ENCODE measurements at regions not wholly inside any gene's neighbourhood (a gene's known extent, or its start where the extent isn't known, plus 50 kb on each side); places are given as distances from the start of the nearest gene placed in this dataset.

GRCh38 chr20:62584671-62585460 lies 57.4 kb upstream of the SLCO4A1 start (continued):
- TF ChIP-seq ZBTB26 (tag by site-specific recombination; optimal IDR thresholded peaks at IDR 0.05) (peak; percentile 19), ZSCAN30 (tag by site-specific recombination; IDR thresholded peaks at IDR 0.05) (no peak), ZBTB6 (tag by site-specific recombination; IDR thresholded peaks at IDR 0.05) (no peak), EGR2 (tag by site-specific recombination; IDR thresholded peaks at IDR 0.05; ENCODE audit: low read depth) (peak; percentile 99), ZNF645 (tag by site-specific recombination; IDR thresholded peaks at IDR 0.05) (no peak), ZFHX2 (tag by site-specific recombination; conservative IDR thresholded peaks at IDR 0.05) (peak; percentile 100), ZFP41 (tag by site-specific recombination; IDR thresholded peaks at IDR 0.05; ENCODE audit: borderline replicate concordance) (no peak), ZBTB44 (tag by site-specific recombination; IDR thresholded peaks at IDR 0.05) (no peak), FEZF1 (tag by site-specific recombination; IDR thresholded peaks at IDR 0.05) (no peak), ZSCAN18 (tag by site-specific recombination; IDR thresholded peaks at IDR 0.05) (no peak), ZNF473 (tag by site-specific recombination; IDR thresholded peaks at IDR 0.05) (0 out of 2 replicates have a peak, but pooled peaks have one; percentile 64)

GRCh38 chr20:62585461-62585970 lies 56.8 kb upstream of the SLCO4A1 start:
- no peaks in the 10 kb centered on the region for H3K36me3 ChIP-seq (ENCODE audit: control insufficient read depth in 2 of 2, insufficient read depth in 1 of 2, low read length in 2 of 2)
- no peaks in the 10 kb centered on the region for H3K9me3 ChIP-seq (ENCODE audit: control insufficient read depth, insufficient read depth, low read depth, low read length)
- no peak overlapping the region for H3K27ac ChIP-seq (ENCODE audit: extremely low read depth, low read depth, low read length)
- no peak overlapping the region for H3K4me3 ChIP-seq (ENCODE audit: low read depth, low read length)
- CTCF ChIA-PET: interaction anchor here (0.6 kb wide), 1 partner anchor 202 kb away, joined by 5 read pairs; no protein-coding TSS in a partner anchor
- no peaks in the 10 kb centered on the region for H3K4me1 ChIP-seq (ENCODE audit: control insufficient read depth, insufficient read depth, low read length)
- POLR2A ChIA-PET: no interaction called here
- TF ChIP-seq ZNF302 (tag by site-specific recombination; IDR thresholded peaks at IDR 0.05; ENCODE audit: low read depth): no peak
- TF ChIP-seq ZNF629 (tag by site-specific recombination; IDR thresholded peaks at IDR 0.05): no peak
- no peak for TF ChIP-seq MYNN (tag by site-specific recombination; IDR thresholded peaks at IDR 0.05; ENCODE audit: borderline replicate concordance)
- no peak for TF ChIP-seq PRDM2 (tag by site-specific recombination; IDR thresholded peaks at IDR 0.05; ENCODE audit: borderline replicate concordance)
- no peak for TF ChIP-seq ZNF362 (tag by site-specific recombination; IDR thresholded peaks at IDR 0.05)
- TF ChIP-seq ZNF404 (tag by site-specific recombination; IDR thresholded peaks at IDR 0.05): no peak
- no peak for TF ChIP-seq ZNF658 (tag by site-specific recombination; IDR thresholded peaks at IDR 0.05)
- no peak for TF ChIP-seq ZNF76 (tag by site-specific recombination; IDR thresholded peaks at IDR 0.05; ENCODE audit: borderline replicate concordance, low read depth)
- no peak for TF ChIP-seq SP2 (tag by site-specific recombination; IDR thresholded peaks at IDR 0.05)
- no peak for TF ChIP-seq ZNF155 (tag by site-specific recombination; IDR thresholded peaks at IDR 0.05)
- no peak for TF ChIP-seq GFI1B (tag by site-specific recombination; IDR thresholded peaks at IDR 0.05)

Measured in HEK293 (cell line).